ENCODE measurements at regions not wholly inside any gene's neighbourhood (a gene's known extent, or its start where the extent isn't known, plus 50 kb on each side); places are given as distances from the start of the nearest gene placed in this dataset.

DNA sequence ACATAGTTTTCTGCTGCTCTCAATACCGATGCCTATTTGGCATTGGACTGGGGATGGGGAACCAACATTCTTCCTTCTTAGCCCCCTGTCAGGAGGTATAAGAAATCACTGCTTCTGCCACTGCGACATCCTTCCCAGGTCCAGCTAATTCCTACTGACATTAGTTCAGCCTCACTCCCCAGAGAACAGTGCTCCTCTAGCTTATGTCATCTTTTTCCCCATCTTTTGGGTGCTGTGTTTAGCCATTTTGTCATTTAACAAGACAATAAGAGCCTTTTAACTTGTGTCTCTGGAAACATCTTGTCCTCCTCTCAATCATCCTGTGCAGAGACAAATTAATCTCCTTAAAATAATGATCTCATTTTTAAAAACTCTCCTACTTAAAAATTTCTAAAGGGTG lies 167.0 kb upstream of the PLXNC1 start:
- CTCF ChIA-PET, result interaction anchor here (1.3 to 2.1 kb wide), 3 partner anchors 8 to 412 kb away, joined by 4 to 6 read pairs (median 5); no protein-coding TSS in a partner anchor
- POLR2A ChIA-PET, result no interaction called here
- WGBS (ENCODE audit: insufficient coverage, insufficient replicate concordance, low lambda C conversion rate, missing lambda C conversion rate), result 21% methylated on average over 2 of the region's 2 CpGs
- in situ Hi-C loops (cut with MboI), result no loop called here
- no peak for DNase-seq (ENCODE audit: low read depth, low spot score)
- H3K79me2 ChIP-seq (ENCODE audit: control insufficient read depth, insufficient read depth, low read length), result no peaks in the 10 kb centered on the region
- H3K9me3 ChIP-seq (replicated peaks; ENCODE audit: control insufficient read depth, insufficient read depth, low read length), result no peaks in the 10 kb centered on the region
- no peak overlapping the region for H3K9ac ChIP-seq (ENCODE audit: control insufficient read depth, insufficient read depth, low read length)
- no peaks in the 10 kb centered on the region for H3K4me1 ChIP-seq (ENCODE audit: control insufficient read depth, insufficient read depth, low read length)
- intact Hi-C loops (cut with micrococcal nuclease; ENCODE audit: unreplicated experiment), result no loop called here
- no peak for ATAC-seq
- no peak for FAIRE-seq
- H3K36me3 ChIP-seq (ENCODE audit: control insufficient read depth in 2 of 2, insufficient read depth in 2 of 2, low read length in 1 of 2), result no peaks in the 10 kb centered on the region
- BruUV-seq (replicated peaks), result no TSS peak
- no peak overlapping the region for H3K4me3 ChIP-seq
- no peaks in the 10 kb centered on the region; a peak in 2 of 4 replicates for H3K27me3 ChIP-seq (replicated peaks in 1 of 2; ENCODE audit: control insufficient read depth in 2 of 2, insufficient read depth in 2 of 2, low read length in 1 of 2)
- no peak overlapping the region for H3K27ac ChIP-seq (ENCODE audit: control insufficient read depth, insufficient read depth)
- H4K20me1 ChIP-seq (ENCODE audit: control insufficient read depth, insufficient read depth), result no peaks in the 10 kb centered on the region
- RAD21 ChIA-PET (ENCODE audit: unreplicated experiment), result interaction anchor here (1.1 kb wide), 1 partner anchor 121 kb away, joined by 4 read pairs; no protein-coding TSS in a partner anchor
- no peak overlapping the region for H2AFZ ChIP-seq (ENCODE audit: control insufficient read depth, low read depth, low read length)
- no peak overlapping the region for H3K4me2 ChIP-seq (ENCODE audit: control insufficient read depth, insufficient read depth)
- SMC1A ChIA-PET (ENCODE audit: uncharacterized antibody, unreplicated experiment), result no interaction called here
- TF ChIP-seq SMC3 (IDR thresholded peaks at IDR 0.05; ENCODE audit: borderline replicate concordance, low read length) (no peak), BACH1 (IDR thresholded peaks at IDR 0.05; ENCODE audit: borderline replicate concordance) (no peak), ZNF384 (IDR thresholded peaks at IDR 0.05; ENCODE audit: borderline replicate concordance, low read depth, low read length) (no peak), RUNX3 (IDR thresholded peaks at IDR 0.05; ENCODE audit: low read length) (no peak), ZNF274 (IDR thresholded peaks at IDR 0.05; ENCODE audit: insufficient read depth, insufficient read length) (no peak), RAD51 (IDR thresholded peaks at IDR 0.05) (no peak), IKZF2 (IDR thresholded peaks at IDR 0.05) (no peak), NFIC (IDR thresholded peaks at IDR 0.05; ENCODE audit: low read depth, low read length) (no peak), ETV6 (conservative IDR thresholded peaks at IDR 0.05 in 1 of 2, IDR thresholded peaks at IDR 0.05 in 1 of 2; ENCODE audit: borderline replicate concordance in 1 of 2, low read depth in 1 of 2) (no peak), ZBTB4 (CRISPR knock-in tag; IDR thresholded peaks at IDR 0.05) (no peak), RELA (IDR thresholded peaks at IDR 0.05; ENCODE audit: borderline replicate concordance, partially characterized antibody) (no peak), MLLT1 (IDR thresholded peaks at IDR 0.05) (no peak), ZNF687 (IDR thresholded peaks at IDR 0.05) (no peak), NR2C2 (IDR thresholded peaks at IDR 0.05; ENCODE audit: borderline replicate concordance, control insufficient read depth, insufficient read length, low read depth) (no peak), KAT2A (conservative IDR thresholded peaks at IDR 0.05; ENCODE audit: control insufficient read depth, low read depth, low read length) (no peak), SREBF2 (IDR thresholded peaks at IDR 0.05; ENCODE audit: low read length) (no peak), ZZZ3 (IDR thresholded peaks at IDR 0.05; ENCODE audit: control insufficient read depth, insufficient read length, low read depth) (no peak)
